GM21528 (cell line): ENCODE measurements at regions not wholly inside any gene's neighbourhood (a gene's known extent, or its start where the extent isn't known, plus 50 kb on each side); places are given as distances from the start of the nearest gene placed in this dataset.
"Not testable (repeated sequence)": the region's sequence is repeated elsewhere in the genome, so short reads cannot be mapped to it uniquely, and the experiment has no call there.

Experiments
- ATAC-seq: cut with Tn5 transposase; IDR thresholded peaks from one replicate; pipeline ENCODE4 v1.9.1; 2021; ENCODE audit warnings: mild to moderate bottlenecking, moderate library complexity; ENCODE audit not compliant: unreplicated experiment, low FRiP score

- ATAC-seq = no peak
Measured at GRCh38 chr11:110514967-110515366, 85.2 kb downstream of the FDX1 start.

GRCh38 chr11:110517381-110517780 lies 87.6 kb downstream of the FDX1 start:
- ATAC-seq = not testable (repeated sequence)

GRCh38 chr11:110518809-110519514 lies 89.2 kb downstream of the FDX1 start:
- no peak for ATAC-seq

GRCh38 chr11:110519796-110520195 lies 90.0 kb downstream of the FDX1 start:
- ATAC-seq = no peak

- no peak for ATAC-seq
Measured at GRCh38 chr11:110522471-110522870, 92.7 kb downstream of the FDX1 start.

GRCh38 chr11:110524238-110524637 lies 94.5 kb downstream of the FDX1 start:
- ATAC-seq = no peak

- ATAC-seq = peak; percentile 79
Measured at GRCh38 chr11:110525883-110526282, 96.1 kb downstream of the FDX1 start.

- peak; percentile 65 for ATAC-seq
Measured at GRCh38 chr11:110526323-110526722, 96.6 kb downstream of the FDX1 start.
